GM12872 (cell line): ENCODE measurements at regions not wholly inside any gene's neighbourhood (a gene's known extent, or its start where the extent isn't known, plus 50 kb on each side); places are given as distances from the start of the nearest gene placed in this dataset.

Source experiments
- CTCF ChIP-seq: IDR thresholded peaks from 3 replicates; pipeline ENCODE4 v1.5.1; 2011; ENCODE audit warnings: low read depth, mild to moderate bottlenecking, low read length, moderate library complexity; ENCODE audit not compliant: insufficient read depth

GRCh38 chr4:31617667-31618066, 897.5 kb downstream of the PCDH7 start:
- TF ChIP-seq CTCF = no peak

- no peak for TF ChIP-seq CTCF
Measured at GRCh38 chr4:31620476-31620875, 900.3 kb downstream of the PCDH7 start.

DNA sequence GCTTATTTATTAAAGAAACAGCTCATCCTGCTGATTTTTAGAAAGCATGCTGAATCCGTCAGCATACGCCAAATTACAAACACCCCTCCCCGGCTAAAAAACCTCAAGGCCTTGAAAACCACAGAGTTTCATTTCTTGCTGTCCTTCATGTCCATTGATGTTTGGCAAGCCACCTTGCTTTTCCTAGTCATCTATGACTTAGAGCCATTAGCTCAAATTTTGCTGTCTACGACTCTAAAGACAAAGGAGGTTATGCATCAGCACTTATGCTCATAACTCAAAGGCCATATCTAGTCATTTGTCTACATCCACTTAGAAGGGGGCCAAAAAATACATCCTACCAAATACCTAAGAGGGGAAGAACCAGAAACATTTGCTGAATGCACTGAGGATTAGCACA, 925.1 kb downstream of the PCDH7 start:
- no peak for TF ChIP-seq CTCF

DNA sequence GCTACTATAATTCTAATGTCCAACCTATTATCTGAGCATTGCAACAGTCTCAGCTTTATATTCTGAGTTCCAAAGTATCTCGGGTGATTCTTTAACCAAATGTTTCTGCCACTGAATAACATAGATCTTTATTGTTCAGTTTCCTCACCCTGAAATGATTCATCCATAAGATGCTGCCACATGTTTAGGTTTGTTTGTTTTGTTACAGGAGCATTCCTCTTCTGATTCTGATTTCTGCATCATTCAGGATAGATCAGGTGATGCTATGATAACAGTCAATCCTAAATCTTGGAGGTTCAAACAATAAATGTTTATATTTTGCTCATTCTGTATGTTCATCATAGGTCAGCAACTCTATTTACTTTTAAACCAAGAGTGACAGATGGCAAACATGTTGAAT, 927.6 kb downstream of the PCDH7 start:
- TF ChIP-seq CTCF = no peak

DNA sequence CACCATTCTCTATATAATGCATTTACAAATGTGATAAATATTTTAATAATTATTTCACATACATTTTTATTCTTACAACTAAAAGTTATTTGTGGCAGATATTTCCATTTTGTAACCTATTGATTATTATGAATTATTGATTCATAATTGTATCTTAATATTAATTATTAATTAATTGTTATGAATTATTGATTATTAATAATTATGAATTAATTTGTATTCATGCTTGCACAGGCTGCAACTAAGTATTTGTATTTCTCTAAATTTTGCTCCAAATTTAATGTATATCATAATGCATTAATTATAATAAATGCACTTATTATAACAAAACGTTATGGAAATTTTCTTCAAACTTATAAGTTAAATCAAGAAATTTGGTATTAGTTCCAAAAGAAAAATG, 929.7 kb downstream of the PCDH7 start:
- TF ChIP-seq CTCF = no peak

- TF ChIP-seq CTCF = no peak
Measured at GRCh38 chr4:31651541-31651940, 931.4 kb downstream of the PCDH7 start.

DNA sequence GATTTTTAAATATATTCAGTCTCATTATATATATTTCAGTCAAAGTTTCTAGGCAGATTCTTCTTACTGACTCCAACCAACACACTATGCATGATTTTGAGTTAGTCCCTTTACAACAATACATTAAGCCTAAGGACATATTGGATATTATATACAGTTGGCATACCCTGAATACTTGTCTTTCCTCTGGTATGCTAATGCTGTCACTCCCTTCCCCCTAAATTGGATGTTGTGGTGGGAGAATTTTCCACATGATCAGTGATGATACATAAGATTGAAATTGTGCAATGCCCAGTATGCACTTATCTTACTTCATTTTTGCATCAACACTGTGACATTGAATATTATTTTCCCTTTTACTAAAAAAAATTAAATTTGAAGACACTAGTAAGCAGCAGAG, 935.2 kb downstream of the PCDH7 start:
- TF ChIP-seq CTCF = no peak
